Lower leg skin (tissue), 3 donors: ENCODE measurements at regions not wholly inside any gene's neighbourhood (a gene's known extent, or its start where the extent isn't known, plus 50 kb on each side); places are given as distances from the start of the nearest gene placed in this dataset.

ENCODE experiments used
- CTCF ChIP-seq, 3 donors: fragments of 450-650 bp; IDR thresholded peaks; one replicate each; pipeline ENCODE4 v1.5.1; 2016; ENCODE audit warnings: antibody characterized with exemption in 3 of 3, mild to moderate bottlenecking in 3 of 3, moderate library complexity in 2 of 3
- POLR2A ChIP-seq, 2 donors: fragments of 450-650 bp; IDR thresholded peaks; one replicate each; pipeline ENCODE4 v1.6.1; 2016 to 2017; ENCODE audit warnings: antibody characterized with exemption in 2 of 2, mild to moderate bottlenecking in 1 of 2, moderate library complexity in 1 of 2

GRCh38 chr1:30335997-30336390, 387.4 kb downstream of the MATN1 start:
- no peak for TF ChIP-seq CTCF (IDR thresholded peaks at IDR 0.05)
- no peak for TF ChIP-seq POLR2A (IDR thresholded peaks at IDR 0.05)
